ENCODE measurements at regions not wholly inside any gene's neighbourhood (a gene's known extent, or its start where the extent isn't known, plus 50 kb on each side); places are given as distances from the start of the nearest gene placed in this dataset.
"Not testable (repeated sequence)": the region's sequence is repeated elsewhere in the genome, so short reads cannot be mapped to it uniquely, and the experiment has no call there.

DNA sequence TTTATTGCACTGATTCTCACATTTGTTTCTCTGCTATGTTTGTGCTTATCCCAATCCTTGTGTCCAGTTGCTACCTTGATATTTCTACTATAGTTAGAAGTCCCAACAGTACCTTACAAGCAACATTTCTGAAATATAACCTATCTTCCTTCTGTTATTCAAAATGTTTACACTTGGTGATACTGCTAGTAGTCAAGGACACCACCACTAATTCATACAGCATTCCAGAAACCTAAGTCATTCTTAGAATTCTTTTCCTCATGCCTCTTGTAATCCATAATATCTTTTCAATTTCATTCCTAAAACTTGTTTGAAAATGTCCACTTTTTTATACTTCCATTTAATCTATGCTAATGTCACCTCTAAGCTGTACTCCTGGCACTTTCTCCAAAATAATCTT is 2132.1 kb downstream of the NCAM2 start:
- DNase-seq = no peak

DNA sequence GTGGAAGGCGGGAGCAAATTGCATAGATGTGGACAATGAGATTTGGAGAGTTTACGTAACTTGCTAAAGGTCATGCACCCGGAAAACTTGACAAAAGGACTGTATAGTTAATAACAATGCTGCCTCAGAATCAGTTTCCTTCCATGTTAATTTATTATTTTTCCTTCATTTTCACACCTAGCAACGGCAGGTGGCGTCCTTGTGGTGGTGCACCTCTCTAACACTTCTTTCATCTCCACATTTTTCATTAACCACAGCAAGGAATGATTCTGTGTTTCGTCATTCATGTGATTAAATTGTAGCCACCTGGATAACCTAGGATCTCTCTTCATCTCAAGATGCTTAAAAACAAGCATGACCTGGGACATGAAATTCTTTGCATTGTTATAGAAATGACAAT is 2133.0 kb downstream of the NCAM2 start:
- no peak for DNase-seq

DNA sequence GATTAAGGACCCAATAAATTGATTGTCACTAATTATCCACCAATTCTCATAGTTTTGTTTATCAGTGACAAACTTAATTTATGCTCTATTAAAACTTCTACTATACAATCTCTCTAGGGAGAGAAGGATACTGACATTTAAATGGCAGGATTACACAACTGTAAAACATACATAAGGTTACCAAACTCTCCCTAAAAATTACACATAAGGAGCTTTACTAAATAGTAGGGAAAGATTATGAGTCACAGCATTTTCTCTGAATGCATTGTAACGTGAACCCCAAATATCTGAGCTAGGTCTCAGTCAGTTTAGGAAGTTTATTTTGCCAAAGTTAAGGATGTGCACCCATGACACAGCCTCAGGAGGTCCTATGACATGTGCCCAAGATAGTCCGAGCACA is 2140.6 kb downstream of the NCAM2 start:
- DNase-seq = no peak

DNA sequence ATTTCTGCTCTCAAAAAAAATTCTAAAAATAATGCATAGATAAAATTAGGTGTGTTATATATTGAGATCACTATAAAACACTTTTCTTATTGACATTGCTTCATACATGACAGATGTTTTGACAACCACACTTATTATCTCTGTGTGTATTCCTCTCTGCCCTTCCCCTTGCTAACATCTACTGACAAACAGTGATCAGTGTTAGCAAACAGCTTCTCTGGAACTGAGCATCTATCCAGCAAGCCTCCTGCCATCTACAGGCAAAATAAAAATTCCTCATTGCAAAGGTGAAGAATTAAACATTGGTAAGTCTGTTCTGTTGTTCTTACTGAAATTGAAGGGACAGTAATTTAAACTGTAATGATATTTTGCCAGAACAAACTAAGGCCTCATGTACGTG is 2153.9 kb downstream of the NCAM2 start:
- no peak for DNase-seq

DNA sequence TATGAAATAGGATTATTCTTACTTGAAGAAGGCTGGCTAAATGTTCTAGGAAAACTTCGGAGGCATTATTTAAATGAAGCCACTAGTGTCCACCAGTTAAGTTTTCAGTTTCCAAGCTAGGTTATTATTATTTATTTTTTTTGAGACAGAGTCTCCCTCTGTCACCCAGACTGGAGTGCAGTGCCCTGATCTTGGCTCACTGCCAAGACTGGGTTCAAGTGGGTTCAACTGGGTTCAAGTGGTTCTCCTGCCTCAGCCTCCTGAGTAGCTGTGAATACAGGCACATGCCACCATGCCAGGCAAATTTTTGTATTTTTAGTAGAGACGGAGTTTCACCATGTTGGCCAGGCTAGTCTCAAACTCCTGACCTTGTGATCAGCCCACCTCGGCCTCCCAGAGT is 2155.6 kb downstream of the NCAM2 start:
- DNase-seq = not testable (repeated sequence)

DNA sequence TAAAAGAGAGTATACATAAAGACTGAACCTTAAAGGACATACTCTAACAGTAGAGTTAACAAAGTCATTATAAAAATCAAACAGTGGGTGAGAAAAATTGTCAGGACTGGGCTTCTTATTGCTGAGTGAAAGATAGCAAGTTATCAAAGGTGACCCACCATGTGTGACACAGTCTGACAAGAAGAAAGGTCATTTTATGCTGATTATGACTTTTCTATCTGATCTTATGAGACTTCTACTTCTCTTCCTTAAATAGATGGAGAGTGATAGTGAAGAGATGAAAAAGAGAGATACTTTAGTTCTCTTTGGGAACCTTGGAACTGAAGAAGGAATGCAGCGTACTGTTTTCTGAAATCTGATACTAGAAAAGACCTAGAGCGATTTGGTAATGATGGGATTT is 2157.1 kb downstream of the NCAM2 start:
- no peak for DNase-seq

DNA sequence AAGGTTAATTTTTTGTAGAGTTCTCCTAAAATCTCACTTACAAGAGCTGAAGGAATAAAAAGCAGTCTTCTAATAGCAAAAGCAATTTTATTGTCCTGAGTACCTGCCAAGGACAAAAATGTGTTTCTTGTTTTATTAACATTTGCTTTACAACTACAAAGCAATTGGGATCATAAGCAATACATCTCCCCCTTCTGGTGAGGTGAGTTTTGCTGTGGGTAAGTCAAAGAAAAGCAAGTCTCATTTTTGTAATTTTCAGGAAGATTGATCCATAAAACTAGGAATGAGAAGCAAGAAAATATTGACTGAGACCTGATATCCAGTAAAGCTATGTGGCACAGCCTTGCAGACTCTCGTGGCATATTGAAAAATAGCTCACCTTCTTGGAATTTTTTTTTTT is 2162.7 kb downstream of the NCAM2 start:
- DNase-seq = no peak

DNA sequence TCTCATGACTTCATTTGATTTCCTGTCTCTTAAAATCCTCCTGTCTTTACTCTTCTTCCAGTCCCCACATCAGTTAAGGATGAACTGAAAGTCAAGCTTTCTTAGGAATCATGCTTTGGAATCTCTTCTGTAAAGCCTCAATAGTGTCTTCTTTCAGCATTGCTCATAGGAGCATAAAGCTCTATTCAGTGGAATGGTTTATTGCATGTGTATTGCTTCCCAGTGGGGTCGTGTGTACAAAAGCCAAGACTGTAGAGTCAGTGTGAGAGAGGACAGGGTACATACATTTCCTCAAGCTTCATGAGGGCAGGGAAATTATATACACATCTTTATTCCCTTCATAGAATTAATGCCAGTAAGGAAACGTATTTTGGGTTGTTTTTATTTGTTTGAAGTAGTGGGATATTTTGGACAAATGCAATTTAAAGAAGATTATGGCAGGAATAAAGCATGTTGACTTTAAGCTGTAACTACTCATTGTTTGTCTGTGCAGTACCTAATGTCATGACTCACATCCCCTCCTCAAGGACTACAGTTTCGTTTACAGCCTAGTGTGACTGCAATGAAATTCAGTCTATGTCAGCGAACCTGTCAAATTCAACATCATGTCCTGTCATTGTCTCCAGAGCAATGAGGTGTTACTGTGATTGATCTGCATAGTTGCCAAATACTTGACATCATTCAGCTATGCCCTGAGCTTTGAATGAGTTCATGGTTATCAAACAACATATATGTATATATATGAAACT is 2164.2 kb downstream of the NCAM2 start:
- no peak for DNase-seq
